ENCODE measurements at regions not wholly inside any gene's neighbourhood (a gene's known extent, or its start where the extent isn't known, plus 50 kb on each side); places are given as distances from the start of the nearest gene placed in this dataset.
"Not testable (repeated sequence)": the region's sequence is repeated elsewhere in the genome, so short reads cannot be mapped to it uniquely, and the experiment has no call there.

DNA sequence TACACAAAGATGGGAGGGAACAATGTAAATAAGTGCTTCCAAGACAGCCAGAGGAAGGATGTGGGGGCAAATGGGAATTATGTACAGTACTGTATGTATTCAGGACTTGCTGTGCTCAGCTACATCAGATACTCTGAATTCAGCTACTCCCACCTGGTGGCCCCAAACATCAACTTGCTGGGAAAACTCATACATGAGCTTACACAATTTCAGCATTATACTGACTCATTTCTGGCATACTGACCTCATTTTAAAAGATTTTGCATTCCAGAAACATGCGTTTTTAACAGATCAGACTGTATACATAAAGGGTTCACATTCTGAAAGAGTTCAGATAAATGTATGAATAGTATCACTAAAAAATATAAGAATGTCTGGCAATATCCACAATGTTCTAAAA, 59.7 kb downstream of the GPX5 start:
- DNase-seq, result no peak

DNA sequence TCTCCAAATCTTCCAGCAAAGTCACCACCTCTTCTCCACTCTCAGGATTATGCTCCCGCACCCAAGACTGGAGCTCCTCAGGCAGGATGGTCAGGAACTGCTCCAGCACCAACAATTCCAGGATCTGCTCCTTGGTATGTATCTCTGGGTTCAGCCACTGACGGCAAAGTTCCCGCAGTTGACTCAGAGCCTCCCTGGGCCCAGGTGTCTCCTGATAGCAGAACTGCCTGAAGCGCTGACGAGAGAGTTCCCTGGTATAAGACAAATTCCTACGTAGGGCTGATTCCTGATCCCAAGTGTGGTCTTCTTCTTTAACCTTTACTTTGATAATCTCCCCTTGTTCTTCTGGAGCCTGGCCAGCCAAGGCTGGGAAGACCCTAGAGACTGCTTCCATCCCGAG, 60.6 kb downstream of the GPX5 start:
- no peak for DNase-seq

DNA sequence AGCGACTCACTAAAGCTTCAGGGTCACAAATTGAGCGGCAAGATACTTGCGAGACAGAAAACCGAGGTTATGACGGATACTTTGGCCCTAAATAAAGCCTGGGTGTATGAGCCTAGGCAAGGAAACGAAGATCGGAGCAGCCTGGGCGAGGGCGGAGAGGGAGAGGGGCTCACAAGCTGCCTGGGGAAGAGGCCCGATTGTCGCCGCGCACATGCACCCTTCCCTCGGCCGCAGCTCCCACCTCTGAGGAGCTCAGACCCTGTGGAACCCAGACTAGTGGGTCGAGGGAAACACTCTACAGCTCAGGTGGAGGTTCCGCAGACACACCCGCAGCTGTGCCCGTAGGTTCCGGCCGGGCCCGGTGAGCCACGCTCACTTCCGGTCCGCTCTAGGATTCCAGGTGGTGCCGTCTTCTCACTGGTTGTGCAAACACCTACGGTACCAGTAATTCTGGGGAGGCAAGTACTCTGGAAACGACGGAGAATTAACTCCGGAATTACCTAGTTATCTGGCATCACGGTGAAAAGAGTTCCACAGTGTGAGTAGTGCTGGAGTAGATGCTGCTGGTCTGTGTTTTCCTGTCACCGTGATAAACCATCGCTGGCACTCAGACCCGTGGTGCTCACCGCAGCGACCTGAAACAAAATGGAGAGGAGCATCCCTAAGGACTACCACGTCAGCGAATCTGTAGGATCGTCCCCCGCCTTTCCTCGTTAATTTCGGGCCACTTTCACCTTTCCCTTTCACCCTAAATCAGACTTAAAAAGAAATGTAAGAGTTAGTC, 61.5 kb downstream of the GPX5 start:
- DNase-seq, result peak; percentile 95

DNA sequence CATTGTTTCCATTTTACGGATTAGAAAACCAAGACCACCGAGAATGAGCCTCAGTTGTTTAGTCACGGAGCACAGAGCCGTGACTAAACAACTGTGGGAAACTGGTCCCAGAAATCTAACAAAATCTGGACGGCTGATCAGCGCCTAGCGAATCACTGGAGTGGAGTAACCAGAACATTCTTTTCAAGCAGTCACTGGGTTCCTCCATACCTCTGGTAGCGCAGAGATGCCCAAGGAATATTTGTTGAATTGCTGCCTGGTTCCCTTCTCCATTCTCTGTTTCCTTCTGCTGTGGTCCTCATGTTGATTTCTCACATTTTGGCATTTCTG, 62.0 kb downstream of the GPX5 start:
- peak; percentile 72 for DNase-seq

DNA sequence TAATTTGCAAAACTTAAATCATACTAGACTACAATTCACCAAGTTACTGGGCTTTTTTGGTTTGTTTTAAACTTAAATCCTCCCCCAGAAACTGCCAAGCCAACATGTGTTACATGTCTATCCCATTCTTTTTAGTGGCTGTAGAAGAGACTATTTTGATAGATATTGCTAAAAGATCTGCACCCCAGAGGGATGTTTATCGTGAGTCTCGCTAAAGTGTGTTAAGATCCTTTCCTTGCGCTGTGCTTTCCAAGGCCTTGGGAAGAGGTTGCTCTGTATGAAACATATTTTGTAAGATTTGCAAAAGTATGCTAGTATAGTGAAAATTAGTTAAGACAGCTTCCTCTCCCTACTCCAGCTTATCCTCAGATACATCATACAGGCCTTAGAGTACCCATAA, 63.0 kb downstream of the GPX5 start:
- DNase-seq, result no peak

DNA sequence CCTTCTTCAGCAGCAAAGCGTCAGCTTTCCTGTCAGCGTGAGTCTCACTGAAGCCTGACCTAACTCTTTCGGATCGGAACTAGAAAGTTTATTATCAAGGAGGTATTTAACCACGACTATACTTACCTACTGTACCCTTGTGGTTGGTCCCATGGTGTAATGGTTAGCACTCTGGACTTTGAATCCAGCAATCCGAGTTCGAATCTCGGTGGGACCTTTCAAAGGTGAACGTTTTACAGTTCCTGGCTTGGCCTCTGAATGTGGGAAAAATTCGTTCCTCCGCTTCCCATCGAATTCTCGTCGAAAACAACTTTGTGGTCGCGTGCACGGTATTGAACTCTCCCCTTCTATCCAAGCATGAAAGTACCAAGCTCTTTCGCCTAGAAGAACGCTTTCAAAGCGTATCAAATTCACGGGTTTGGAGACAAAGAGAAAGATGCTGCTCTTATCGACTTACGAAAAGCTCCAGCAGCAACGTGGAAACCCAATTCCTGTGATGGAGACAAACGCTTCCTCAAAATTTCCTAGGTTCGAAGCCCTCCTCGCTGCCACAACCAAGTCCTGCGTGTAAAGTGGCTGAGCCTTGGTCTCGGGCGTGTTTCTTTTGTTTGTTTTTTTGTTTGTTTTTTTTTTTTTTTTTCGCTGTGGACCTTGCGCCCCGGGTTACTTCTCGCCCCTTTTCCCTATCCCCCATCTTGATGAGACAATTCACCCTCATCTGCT, 63.7 kb downstream of the GPX5 start:
- DNase-seq, result peak; percentile 87

DNA sequence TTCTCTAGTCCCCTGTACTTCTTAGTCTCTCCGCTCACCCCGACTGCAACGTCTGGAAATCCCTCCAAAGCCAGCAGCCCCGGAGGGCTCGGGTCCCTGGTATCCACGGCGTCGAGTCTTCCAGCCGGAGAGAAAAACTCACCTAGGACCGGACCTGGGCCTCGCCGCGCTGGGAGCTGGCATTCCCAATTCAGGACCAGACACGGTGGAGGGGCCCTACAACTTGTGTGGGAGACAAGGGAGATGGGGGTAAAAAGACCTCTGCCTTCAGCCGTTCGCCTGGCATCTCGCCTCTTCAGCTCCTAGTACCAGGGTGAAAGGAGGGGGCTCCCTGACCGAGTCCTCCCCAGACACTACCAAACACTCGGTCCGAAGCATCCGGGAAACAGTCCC, 64.3 kb downstream of the GPX5 start:
- no peak for DNase-seq

DNA sequence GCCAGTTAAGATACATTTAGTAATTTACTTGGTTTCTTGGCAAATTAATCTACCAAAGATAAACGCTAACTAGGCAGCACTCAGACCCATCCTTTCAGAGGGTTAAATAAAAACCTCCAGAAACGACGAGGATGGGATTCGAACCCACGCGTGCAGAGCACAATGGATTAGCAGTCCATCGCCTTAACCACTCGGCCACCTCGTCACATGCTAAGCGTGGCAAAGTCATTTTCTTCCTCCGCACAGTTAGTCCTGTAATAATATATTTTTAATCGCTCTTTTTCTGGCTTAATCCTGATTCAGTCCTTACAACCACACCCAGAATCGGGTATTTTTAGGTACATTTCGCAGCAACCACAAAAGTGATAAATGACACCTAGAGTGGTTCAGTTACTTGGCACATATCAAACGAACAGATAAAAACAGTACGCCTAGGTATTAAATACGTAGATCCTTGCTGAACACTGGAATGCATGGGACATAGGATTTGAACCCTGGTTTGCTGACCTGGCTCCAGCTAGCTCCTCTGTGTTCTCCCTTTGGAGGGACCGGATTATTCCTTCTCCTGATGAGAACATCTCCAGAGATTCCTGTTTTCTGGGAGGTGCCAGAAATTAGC, 71.6 kb downstream of the GPX5 start:
- DNase-seq, result peak; percentile 96

DNA sequence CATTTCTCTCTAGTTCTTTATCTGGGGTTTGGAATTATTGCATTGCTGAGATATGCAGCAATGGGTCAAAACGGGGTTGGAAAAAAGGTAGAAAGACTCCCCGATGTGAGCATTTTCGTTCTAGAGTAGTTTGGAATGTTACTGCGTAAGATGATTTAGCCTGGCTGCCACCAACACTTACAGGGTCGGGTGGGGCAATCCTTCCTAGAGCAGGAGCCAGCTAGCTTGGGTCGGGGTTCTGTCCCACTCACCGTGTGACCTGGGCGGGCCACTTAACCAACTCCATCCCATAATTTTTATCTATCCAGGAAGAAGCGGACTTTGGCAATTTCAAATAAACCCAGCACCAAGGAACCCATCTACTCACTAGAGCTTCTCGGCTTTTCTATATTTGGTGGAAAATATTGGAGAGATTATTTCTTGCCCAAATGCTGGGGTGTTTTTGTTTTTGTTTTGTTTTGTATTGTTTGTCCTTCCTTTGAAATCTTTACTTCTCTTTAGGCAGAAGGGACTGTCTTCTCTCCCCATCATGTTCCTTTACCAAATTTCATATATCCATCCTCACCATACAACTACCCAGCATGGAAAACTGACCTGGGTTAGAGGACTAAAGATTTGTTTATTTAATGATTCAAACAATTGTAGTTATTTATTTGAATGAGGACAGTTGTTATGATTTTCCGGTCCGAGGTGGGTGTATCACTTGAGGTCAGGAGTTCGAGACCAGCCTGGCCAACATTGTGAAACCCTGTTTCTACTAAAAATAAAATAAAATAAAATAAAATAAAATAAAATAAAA, 72.4 kb downstream of the GPX5 start:
- DNase-seq, result peak; percentile 71

DNA sequence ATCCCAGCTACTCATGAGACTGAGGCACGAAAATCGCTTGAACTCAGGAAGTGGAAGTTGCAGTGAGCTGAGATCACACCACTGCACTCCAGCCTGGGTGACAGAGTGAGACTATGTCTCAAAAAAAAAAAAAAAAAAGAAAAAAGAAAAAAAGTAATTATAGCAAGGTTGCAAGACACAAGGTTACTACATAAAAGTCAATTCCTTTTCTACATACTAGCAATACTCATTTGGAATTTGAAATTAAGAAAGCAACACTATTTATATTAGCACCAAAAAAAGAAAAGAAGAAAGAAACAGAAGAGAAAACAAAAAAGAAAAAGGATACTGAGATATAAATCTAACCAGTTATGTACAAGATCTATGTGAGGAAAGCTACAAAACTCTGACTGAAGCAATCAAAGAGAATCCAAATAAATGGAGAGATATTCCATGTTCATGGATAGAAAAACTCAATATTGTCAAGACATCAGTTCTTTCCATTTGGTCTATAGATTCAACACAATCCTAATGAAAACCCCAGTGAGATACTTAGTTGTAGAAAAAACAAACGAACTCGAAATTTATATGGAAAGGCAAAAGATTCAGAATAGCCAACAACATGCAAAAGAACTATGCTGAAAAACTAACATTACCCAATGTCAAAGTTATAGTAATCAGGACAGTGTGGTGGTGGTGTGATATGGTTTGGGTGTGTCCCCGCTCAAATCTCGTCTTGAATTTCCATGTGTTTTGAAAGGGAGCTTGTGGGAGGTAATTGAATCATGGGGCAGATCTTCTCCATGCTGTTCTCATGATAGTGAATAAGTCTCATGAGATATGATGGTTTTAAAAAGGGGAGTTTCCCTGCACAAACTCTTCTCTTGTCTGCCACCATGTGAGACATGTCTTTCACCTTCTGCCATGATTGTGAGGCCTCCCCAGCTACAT, 73.3 kb downstream of the GPX5 start:
- DNase-seq, result no peak

DNA sequence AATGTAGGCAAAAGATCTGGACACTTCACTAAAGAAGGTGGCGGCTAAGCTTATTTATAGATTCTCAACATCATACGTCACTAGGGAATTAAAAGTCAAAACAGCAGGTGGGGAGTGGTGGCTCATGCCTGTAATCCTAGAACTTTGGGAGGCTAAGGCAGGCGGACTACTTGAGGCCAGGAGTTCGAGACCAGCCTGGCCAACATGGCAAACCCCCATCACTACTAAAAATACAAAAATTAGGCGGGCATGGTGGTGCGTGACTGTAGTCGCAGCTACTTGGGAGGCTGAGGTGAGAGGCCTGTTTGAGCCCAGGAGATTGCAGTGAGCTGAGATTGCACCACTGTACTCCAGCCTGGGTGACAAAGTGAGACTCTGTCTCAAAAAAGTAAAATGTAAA, 74.6 kb downstream of the GPX5 start:
- DNase-seq, result no peak

DNA sequence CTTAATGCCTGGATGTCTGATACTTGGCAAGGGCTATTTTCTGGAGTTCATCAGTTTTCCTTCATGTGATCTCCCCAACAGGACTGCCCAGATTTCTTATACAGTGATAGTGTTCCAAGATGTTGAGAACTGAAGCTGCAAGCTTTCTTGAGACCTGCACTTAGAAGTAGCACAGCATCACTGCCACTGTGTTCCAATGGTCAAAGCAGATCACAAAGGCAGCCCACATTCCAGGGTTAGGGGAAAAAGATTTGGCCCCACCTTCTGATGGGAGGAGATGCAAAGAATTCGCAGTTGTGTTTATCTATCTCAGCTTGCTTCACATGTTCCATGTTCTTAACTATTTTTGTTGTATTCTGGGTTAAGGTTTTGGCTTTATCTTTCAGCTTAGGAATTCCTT, 78.2 kb downstream of the GPX5 start:
- DNase-seq, result no peak

DNA sequence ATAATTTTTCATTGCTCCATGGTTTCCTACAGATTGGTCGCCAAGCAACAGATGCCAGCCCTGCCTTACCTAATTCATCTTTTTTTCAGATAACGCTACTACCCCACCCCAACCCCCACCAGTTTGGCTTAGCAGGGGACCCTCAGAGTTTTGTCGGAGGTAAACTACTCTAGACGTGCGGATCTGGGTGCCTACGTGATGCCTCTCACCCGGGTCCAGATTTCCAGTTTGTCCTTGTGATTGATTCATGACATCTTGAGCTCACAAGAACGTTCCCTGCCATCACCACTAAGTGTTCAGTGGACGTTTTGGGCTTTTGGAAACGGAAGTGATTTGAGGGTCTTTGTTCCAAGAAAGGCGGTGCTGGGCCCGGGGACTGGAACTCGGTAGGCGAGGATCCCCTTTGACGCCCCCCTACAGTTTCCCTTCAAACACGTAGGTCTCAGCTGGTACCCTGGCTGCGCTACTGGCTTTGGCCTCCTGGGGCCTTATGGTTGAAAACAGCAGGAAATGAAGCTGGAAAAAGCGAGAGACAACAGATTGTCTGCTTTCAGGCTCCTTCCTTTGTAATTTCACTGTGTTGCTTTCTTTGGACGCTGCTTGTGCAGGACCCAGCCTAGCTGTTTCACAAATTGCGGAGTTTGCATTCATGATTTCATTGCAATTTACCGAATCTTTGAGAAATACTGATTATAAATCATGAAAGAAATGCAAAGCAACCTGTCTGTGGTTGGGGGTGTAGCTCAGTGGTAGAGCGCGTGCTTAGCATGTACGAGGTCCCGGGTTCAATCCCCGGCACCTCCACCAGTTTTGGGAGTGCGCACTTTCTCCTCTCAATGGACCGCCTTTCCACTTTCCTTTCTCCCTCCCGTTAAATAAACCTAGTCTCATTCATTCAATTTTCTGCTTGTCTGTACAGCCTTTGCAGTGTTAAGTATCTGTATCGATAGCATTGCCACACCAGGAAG, 81.0 kb downstream of the GPX5 start:
- DNase-seq, result peak; percentile 92

DNA sequence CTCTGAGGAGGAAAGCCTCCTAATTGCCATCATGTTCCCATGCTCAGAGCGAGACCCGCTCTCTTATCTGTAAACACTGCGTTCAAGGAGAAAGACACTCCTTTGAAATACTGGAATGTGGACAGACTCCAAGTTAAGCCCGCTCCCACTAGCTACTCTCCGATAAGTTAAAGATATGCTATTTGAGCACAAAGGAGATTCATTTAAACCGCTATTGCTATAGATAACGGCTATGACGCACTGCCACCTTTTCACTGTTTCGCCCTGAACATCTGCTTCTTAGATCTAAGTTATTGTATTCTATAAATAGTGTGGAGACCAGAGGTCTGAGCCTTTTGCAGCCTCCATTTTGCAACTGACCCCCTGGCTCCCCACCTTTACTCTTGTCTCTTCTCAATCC, 82.3 kb downstream of the GPX5 start:
- DNase-seq, result no peak

DNA sequence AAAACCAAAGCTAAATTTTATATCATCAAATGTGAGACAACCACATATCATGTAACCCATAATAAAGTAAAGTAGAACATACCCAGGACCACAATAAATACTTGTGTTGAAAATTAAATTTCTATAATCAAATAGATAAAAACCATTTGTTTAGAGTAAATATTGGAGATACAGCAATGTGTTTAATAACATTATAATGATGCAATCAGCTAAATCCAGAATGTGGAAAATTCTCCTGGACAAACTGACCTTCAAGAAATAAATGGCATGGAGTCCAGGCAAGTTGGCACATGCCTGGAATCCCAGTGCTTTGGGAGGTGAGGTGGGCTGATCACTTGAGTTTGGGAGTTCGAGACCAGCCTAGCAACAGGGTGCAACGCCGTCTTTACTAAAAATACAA, 84.0 kb downstream of the GPX5 start:
- DNase-seq, result no peak

DNA sequence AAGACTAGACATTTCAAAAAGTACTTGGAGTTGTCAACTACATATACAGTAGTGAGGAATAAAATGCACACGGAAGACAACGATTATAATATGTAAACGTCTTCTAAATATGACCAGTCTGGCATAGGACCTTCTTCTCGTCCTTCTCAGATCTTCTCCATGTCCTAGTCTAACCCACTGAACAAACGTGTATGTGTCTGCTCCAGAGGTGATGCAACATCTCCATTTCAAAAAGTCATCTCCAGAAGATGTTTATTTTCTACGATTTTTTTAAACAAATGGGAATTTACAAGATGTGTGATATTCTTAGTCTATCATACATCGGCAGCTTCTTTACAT, 89.9 kb downstream of the GPX5 start:
- DNase-seq, result no peak

DNA sequence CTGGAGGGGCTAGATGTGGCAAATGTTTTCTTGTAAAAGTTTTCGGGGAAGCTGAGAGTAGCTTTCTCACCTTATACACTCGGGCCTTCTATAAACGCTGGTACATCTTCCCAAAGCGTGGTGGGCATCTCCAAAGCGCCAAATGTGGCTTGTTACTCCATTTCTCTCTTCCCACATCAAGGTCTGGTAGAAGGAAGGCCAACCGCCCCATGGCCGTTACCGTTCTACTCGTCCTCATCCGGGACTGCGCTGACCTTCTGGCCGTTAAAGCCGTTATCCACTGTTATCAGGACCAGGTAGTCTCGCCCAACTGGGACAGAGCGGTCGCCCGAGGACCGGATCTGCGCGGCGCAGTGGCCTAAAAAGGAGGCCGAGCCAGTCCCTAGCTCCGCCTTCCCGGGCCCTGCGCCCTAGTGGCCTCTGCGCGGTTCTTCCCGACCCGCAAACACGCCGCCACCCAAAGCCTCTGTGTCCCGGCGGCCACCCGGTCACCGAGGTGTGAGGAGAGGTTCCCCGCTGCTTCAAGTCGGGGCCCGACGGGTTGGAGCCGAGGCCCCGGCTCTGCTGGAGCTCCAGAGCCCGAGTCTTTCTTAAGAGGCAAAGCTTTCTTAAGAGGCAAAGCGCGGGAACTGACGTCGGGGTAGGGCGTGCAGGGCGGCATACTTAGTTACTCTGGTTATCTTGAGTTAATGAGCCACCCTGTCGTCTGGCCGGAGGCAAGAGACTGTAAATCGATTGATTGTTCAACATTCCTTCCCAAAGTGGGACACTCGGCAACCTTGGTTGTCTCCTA, 90.5 kb downstream of the GPX5 start:
- DNase-seq, result no peak

DNA sequence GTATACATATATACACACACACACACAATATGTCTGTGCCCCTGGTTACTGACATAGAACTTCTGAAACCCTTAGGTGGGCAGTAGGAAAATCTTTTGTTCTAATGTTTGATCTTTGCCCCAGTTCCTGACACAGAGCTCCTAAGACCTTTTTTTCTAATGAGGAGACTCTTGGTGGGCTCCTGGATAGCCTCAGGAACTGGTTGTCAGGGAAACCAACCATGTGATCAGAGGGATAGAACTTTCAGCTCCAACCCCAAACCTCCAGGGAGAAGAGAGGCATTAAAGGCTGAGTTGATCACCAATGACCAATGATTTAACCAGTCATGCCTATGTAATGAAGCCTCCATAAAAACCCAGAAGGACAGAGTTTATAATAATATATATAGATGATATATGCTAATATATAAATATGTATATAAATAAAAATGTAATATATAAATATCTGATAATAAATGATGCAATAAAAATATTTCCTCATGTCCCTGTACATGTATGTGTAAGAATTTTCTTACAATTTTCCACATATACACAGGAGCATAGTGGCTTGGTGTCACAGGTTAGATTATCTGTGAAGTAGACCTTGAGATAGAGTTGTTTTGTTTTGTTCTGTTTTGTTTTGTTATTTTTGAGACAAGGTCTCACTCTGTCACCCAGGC, 93.3 kb downstream of the GPX5 start:
- no peak for DNase-seq

DNA sequence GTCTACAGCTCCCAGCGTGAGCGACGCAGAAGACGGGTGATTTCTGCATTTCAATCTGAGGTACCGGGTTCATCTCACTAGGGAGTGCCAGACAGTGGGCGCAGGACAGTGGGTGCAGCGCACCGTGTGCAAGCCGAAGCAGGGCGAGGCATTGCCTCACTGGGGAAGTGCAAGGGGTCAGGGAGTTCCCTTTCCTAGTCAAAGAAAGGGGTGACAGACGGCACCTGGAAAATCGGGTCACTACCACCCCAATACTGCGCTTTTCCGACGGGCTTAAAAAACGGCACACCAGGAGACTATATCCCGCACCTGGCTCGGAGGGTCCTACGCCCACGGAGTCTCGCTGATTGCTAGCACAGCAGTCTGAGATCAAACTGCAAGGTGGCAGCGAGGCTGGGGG, 95.6 kb downstream of the GPX5 start:
- not testable (repeated sequence) for DNase-seq

DNA sequence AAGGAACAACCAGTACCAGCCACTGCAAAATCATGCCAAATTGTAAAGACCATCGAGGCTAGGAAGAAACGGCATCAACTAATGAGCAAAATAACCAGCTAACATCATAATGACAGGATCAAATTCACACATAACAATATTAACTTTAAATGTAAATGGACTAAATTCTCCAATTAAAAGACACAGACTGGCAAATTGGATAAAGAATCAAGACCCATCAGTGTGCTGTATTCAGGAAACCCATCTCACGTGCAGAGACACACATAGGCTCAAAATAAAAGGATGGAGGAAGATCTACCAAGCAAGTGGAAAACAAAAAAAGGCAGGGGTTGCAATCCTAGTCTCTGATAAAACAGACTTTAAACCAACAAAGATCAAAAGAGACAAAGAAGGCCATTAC, 97.6 kb downstream of the GPX5 start:
- not testable (repeated sequence) for DNase-seq

All from NCI-H748 treated with DMSO at 0.1 percent for 48 hours (cell line).